Upper lobe of left lung (tissue), 6 donors: ENCODE measurements at regions not wholly inside any gene's neighbourhood (a gene's known extent, or its start where the extent isn't known, plus 50 kb on each side); places are given as distances from the start of the nearest gene placed in this dataset.
"Not testable (repeated sequence)": the region's sequence is repeated elsewhere in the genome, so short reads cannot be mapped to it uniquely, and the experiment has no call there.

ENCODE experiments used
- ATAC-seq, 2 donors: fragments of 200-7000 bp; cut with Tn5 transposase; one replicate each; pipeline ENCODE4 v1.9.1; 2022; ENCODE audit warnings: mild to moderate bottlenecking in 2 of 2, moderate library complexity in 2 of 2; ENCODE audit not compliant: low FRiP score in 2 of 2
- DNase-seq, 2 donors: peaks; one replicate each; pipeline ENCODE4 v3.0.0-alpha.2; 2019 to 2020
- H3K27ac ChIP-seq, 4 donors: fragments of 200-600 bp; sonication (generic); one replicate each; pipeline ENCODE4 v1.5.1; 2016 to 2019
- H3K27me3 ChIP-seq, 4 donors: fragments of 200-600 bp; sonication (generic); one replicate each; pipeline ENCODE4 v1.5.1; 2017 to 2019
- H3K36me3 ChIP-seq, 4 donors: fragments of 200-600 bp; sonication (generic); one replicate each; pipeline ENCODE4 v1.5.1; 2016 to 2019
- H3K4me1 ChIP-seq, 4 donors: fragments of 200-600 bp; sonication (generic); one replicate each; pipeline ENCODE4 v1.5.1; 2018 to 2019
- H3K4me3 ChIP-seq, 4 donors: fragments of 200-600 bp; sonication (generic); one replicate each; pipeline ENCODE4 v1.5.1; 2017 to 2019; ENCODE audit warnings: mild to moderate bottlenecking in 2 of 4, moderate library complexity in 1 of 4
- H3K9me3 ChIP-seq, 4 donors: fragments of 200-600 bp; sonication (generic); one replicate each; pipeline ENCODE4 v1.5.1; 2018 to 2019
- EP300 ChIP-seq, 4 donors: sonication (generic); formaldehyde crosslinking; IDR thresholded peaks; one replicate each; pipeline ENCODE4 v1.5.1; 2017; ENCODE audit warnings: antibody characterized with exemption in 4 of 4, control low read depth in 2 of 4
- POLR2A ChIP-seq, 4 donors: fragments of 450-650 bp; IDR thresholded peaks; one replicate each; pipeline ENCODE4 v1.5.1; 2016 to 2017; ENCODE audit warnings: antibody characterized with exemption in 4 of 4, mild to moderate bottlenecking in 2 of 4
- POLR2AphosphoS5 ChIP-seq, 2 donors: sonication (generic); formaldehyde crosslinking; IDR thresholded peaks; one replicate each; pipeline ENCODE4 v1.5.1; 2017; ENCODE audit warnings: antibody characterized with exemption in 2 of 2
- WGBS, 2 donors: methylation state at CpG; one replicate each; pipeline ENCODE4 v1.1.5; 2017 to 2018; 5-methylcytosine and 5-hydroxymethylcytosine counted together
- TF ChIP-seq, protein P1 (sequence below), 6 experiments: fragments of 450-650 bp in 4 of 6; fragments of 200-600 bp in 2 of 6; sonication (generic) in 2 of 6; IDR thresholded peaks; one replicate each; pipeline ENCODE4 v1.5.1; 2016 to 2019; ENCODE audit warnings: antibody characterized with exemption in 6 of 6
- donor health status: DM: no; HTN: no; CAD: no; lungs with moderate emphysema.
- donor health status: DM: no; HTN: yes; CAD: no; lungs with severe emphysema.

DNA sequence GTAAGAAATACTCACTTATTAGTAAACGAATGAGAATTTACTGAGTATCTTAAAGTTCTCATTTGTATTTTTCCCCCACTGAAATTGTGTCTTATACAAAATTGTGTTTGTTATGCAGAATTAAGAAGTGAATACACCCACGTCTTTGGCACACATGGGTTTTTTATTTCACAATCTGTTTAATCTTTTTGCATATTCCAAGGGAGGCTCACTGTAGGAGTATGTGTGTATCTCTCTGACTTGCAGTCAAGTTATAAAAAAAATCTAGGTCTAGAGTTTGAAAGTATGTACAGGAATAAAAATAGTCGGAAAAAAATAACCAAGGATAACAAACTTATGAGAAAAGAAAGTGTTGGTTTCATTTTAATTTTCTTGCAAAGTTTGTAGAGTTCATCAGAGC, 255.2 kb downstream of the PDCD6IP start:
- no peaks in the 10 kb centered on the region for H3K9me3 ChIP-seq
- no peaks in the 10 kb centered on the region for H3K27me3 ChIP-seq
- DNase-seq (no peak), ATAC-seq (no peak)
- H3K4me3 ChIP-seq: no peak overlapping the region
- 83 to 84% methylated on average over 3 of the region's 3 CpGs for WGBS, 2 donors
- no peaks in the 10 kb centered on the region for H3K36me3 ChIP-seq
- TF ChIP-seq EP300 (IDR thresholded peaks at IDR 0.05) (no peak), POLR2A (IDR thresholded peaks at IDR 0.05) (no peak), POLR2AphosphoS5 (IDR thresholded peaks at IDR 0.05) (no peak)
- TF ChIP-seq, protein P1, sequence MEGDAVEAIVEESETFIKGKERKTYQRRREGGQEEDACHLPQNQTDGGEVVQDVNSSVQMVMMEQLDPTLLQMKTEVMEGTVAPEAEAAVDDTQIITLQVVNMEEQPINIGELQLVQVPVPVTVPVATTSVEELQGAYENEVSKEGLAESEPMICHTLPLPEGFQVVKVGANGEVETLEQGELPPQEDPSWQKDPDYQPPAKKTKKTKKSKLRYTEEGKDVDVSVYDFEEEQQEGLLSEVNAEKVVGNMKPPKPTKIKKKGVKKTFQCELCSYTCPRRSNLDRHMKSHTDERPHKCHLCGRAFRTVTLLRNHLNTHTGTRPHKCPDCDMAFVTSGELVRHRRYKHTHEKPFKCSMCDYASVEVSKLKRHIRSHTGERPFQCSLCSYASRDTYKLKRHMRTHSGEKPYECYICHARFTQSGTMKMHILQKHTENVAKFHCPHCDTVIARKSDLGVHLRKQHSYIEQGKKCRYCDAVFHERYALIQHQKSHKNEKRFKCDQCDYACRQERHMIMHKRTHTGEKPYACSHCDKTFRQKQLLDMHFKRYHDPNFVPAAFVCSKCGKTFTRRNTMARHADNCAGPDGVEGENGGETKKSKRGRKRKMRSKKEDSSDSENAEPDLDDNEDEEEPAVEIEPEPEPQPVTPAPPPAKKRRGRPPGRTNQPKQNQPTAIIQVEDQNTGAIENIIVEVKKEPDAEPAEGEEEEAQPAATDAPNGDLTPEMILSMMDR (IDR thresholded peaks at IDR 0.05): no peak
- no peak overlapping the region for H3K27ac ChIP-seq
- H3K4me1 ChIP-seq: no peaks in the 10 kb centered on the region

DNA sequence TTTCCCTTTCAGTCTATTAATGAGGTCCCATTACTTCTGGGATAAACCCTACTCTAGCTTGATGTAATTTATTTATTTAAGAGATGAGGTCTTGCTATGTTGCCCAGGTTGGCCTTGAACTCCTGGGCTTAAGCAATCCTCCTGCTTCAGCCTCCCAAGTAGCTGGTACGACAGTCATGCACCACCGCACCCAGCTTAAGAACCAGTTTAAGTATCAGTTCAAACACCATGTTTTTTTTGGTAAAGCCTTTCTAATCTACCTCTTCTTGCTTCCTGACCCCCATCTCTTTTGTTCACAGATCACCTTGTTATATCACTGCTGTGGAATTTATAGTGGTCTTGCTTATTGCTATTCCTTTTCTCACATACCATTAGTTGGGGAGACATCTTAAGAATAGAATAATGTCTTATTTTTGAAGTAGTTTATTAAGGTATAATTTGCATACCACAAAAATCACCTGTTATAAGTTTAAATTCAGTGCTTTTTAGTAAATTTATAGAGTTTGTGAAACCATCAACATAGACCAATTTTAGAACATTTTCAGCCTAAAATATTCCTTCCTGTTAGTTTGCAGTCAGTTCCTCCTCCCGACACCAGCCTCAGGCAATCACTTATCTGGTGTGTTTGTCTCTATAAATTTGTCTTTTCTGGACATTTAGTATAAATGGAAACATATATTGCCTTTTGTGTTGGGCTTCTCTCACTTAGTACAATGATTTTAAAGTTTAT, 257.9 kb downstream of the PDCD6IP start:
- TF ChIP-seq POLR2AphosphoS5 (IDR thresholded peaks at IDR 0.05) (no peak), EP300 (IDR thresholded peaks at IDR 0.05) (no peak), POLR2A (IDR thresholded peaks at IDR 0.05) (no peak)
- TF ChIP-seq, protein P1 (IDR thresholded peaks at IDR 0.05): no peak
- ATAC-seq: no peak
- Histone ChIP-seq H3K27ac (no peak overlapping the region), H3K4me3 (no peak overlapping the region), H3K4me1 (no peaks in the 10 kb centered on the region), H3K36me3 (no peaks in the 10 kb centered on the region), H3K9me3 (no peaks in the 10 kb centered on the region), H3K27me3 (no peaks in the 10 kb centered on the region)
- whole genome bisulfite sequencing, 2 donors: 76 to 81% methylated on average over 3 of the region's 3 CpGs
- DNase-seq: no peak

GRCh38 chr3:34056951-34057390, 258.5 kb downstream of the PDCD6IP start:
- H3K36me3 ChIP-seq: no peaks in the 10 kb centered on the region
- TF ChIP-seq EP300 (IDR thresholded peaks at IDR 0.05) (no peak), POLR2AphosphoS5 (IDR thresholded peaks at IDR 0.05) (no peak), POLR2A (IDR thresholded peaks at IDR 0.05) (no peak)
- TF ChIP-seq, protein P1 (IDR thresholded peaks at IDR 0.05): no peak
- no peaks in the 10 kb centered on the region for H3K4me1 ChIP-seq
- peak in 1 of 2 donors; percentile 25 for DNase-seq
- ATAC-seq: no peak
- WGBS, 2 donors: 43 to 72% methylated on average over 3 of the region's 3 CpGs
- H3K27me3 ChIP-seq: no peaks in the 10 kb centered on the region
- H3K27ac ChIP-seq: no peak overlapping the region
- H3K9me3 ChIP-seq: no peaks in the 10 kb centered on the region
- H3K4me3 ChIP-seq: no peak overlapping the region

- H3K9me3 ChIP-seq, H3K4me1 ChIP-seq, H3K27ac ChIP-seq, H3K4me3 ChIP-seq, DNase-seq, ATAC-seq, H3K27me3 ChIP-seq, H3K36me3 ChIP-seq: not testable (repeated sequence)
- WGBS, 2 donors: 82 to 96% methylated on average over 1 of the region's 1 CpG
Observed at GRCh38 chr3:34060995-34061394, 262.6 kb downstream of the PDCD6IP start.

- ATAC-seq (no peak), DNase-seq (no peak)
- 68 to 80% methylated on average over 2 of the region's 2 CpGs for WGBS, 2 donors
- H3K4me1 ChIP-seq: no peaks in the 10 kb centered on the region
- H3K36me3 ChIP-seq: no peaks in the 10 kb centered on the region
- H3K4me3 ChIP-seq: no peak overlapping the region
- no peaks in the 10 kb centered on the region for H3K9me3 ChIP-seq
- TF ChIP-seq, protein P1 (IDR thresholded peaks at IDR 0.05): no peak
- TF ChIP-seq POLR2A (IDR thresholded peaks at IDR 0.05) (no peak), POLR2AphosphoS5 (IDR thresholded peaks at IDR 0.05) (no peak), EP300 (IDR thresholded peaks at IDR 0.05) (no peak)
- H3K27me3 ChIP-seq: no peaks in the 10 kb centered on the region
- no peak overlapping the region for H3K27ac ChIP-seq
Observed at GRCh38 chr3:34065901-34066300, 267.5 kb downstream of the PDCD6IP start.
